ENCODE measurements at regions not wholly inside any gene's neighbourhood (a gene's known extent, or its start where the extent isn't known, plus 50 kb on each side); places are given as distances from the start of the nearest gene placed in this dataset.
"Not testable (repeated sequence)": the region's sequence is repeated elsewhere in the genome, so short reads cannot be mapped to it uniquely, and the experiment has no call there.

DNA sequence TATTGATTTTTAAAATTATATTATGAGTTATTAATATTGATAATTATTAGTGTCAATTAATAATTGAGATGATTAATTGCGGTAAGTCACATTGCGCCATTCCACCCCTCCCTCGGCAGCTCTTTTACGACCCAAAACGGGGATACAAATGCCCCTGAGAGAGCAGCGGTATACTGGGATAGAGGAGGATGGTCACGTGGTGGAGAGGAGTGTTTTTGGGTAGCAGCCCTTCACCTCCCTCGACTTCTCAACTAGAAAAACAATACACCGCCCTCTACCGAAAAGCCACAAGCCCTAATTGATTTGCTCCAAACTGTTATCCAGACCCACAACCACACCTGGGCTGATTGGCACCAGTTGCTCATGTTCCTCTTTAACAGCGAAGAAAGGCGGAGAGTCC lies 71.0 kb downstream of the DAPL1 start:
- H3K4me3 ChIP-seq; H3K27ac ChIP-seq; H3K27me3 ChIP-seq; DNase-seq; H3K9me3 ChIP-seq; intact Hi-C loops (cut with DNase I; ENCODE audit: low total_unique reads); H3K4me1 ChIP-seq; H3K36me3 ChIP-seq: not testable (repeated sequence)

DNA sequence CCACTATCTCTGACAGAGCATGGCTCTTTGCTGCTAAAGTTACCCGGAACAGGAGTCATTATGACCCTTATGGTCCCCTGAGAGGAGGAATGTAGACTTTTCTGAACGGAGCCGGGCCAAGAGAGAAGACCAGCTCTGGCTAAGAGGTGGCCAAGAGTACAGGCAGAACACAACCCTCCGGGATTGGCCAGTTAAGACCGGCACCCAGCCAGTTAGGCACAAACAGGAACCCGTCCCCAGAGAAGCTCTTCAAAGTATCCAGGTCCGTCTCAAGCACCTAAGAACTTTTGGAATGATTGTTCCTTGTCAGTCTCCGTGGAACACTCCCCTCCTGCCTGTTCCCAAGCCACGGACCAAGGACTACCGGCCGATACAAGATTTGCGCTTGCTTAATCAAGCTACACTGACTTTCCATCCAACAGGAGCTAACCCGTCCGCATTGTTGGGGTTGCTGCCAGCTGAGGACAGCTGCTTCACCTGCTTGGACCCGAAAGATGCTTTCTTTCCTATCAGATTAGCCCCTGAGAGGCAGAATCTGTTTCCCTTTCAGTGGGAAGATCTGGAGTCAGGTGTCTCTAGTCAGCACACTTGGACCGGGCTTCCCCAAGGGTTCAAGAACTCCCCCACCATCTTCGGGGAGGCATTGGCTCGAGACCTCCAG lies 72.5 kb downstream of the DAPL1 start:
- H3K27me3 ChIP-seq; DNase-seq; H3K9me3 ChIP-seq; H3K4me1 ChIP-seq; H3K4me3 ChIP-seq; intact Hi-C loops (cut with DNase I; ENCODE audit: low total_unique reads); H3K36me3 ChIP-seq; H3K27ac ChIP-seq: not testable (repeated sequence)

GRCh38 chr2:158868386-158868785 lies 73.3 kb downstream of the DAPL1 start:
- H3K27ac ChIP-seq; intact Hi-C loops (cut with DNase I; ENCODE audit: low total_unique reads); H3K4me3 ChIP-seq; H3K4me1 ChIP-seq; H3K36me3 ChIP-seq; DNase-seq; H3K27me3 ChIP-seq; H3K9me3 ChIP-seq: not testable (repeated sequence)

DNA sequence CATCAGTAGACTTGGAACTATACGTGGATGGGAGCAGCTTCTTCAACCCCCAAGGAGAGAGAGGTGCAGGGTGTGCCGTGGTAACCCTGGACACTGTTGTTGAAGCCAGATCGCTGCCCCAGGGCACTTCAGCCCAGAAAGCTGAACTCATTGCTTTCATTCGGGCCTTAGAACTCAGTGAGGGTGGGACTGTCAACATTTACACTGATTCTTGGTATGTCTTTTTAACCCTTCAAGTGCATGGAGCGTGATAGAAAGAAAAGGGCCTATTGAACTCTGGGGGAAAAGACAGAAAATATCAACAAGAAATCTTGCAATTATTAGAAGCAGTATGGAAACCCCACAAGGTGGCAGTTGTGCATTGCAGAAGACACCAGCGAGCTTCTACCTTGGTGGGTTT lies 74.0 kb downstream of the DAPL1 start:
- H3K4me3 ChIP-seq; H3K27ac ChIP-seq; H3K4me1 ChIP-seq; DNase-seq; H3K9me3 ChIP-seq; H3K36me3 ChIP-seq; H3K27me3 ChIP-seq; intact Hi-C loops (cut with DNase I; ENCODE audit: low total_unique reads): not testable (repeated sequence)

DNA sequence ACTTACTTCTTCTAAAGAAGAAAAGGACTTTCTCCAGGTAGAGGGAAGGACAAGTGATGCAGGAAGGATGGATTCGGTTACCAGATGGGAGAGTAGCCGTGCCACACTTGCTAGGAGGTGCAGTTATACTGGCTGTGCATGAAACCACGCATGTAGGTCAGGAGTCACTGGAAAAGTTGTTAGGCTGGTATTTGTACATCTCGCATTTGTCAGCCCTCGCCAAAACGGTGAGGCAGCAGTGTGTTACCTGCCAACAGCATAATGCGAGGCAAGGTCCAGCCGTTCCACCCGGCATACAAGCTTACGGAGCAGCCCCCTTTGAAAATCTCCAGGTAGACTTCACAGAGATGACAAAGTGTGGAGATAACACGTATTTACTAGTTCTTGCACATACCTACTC lies 74.5 kb downstream of the DAPL1 start:
- intact Hi-C loops (cut with DNase I; ENCODE audit: low total_unique reads); H3K27me3 ChIP-seq; H3K36me3 ChIP-seq; H3K4me1 ChIP-seq; H3K9me3 ChIP-seq; H3K4me3 ChIP-seq; DNase-seq; H3K27ac ChIP-seq: not testable (repeated sequence)

DNA sequence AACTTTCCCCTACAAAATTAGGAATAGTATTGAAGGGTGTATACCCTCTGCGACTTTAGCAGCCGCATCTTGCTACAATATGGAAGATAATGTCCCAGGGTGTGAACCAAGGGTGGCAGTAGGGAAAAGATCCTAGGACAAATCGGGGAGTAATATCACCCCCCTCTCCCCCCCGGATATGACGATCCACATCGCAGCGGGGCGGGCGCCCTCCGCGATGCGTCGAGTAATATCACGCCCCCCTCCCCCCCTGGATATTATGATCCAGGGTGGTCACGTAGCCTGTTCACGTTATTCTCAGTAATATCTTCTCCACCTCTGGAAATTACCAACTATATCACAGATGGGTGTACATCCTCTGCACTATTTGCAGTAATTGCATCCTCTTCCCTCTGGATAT lies 82.9 kb downstream of the DAPL1 start:
- Histone ChIP-seq H3K4me1 (no peaks in the 10 kb centered on the region), H3K4me3 (no peak overlapping the region), H3K27ac (no peak overlapping the region), H3K36me3 (no peaks in the 10 kb centered on the region), H3K9me3 (no peaks in the 10 kb centered on the region), H3K27me3 (no peaks in the 10 kb centered on the region)
- TF ChIP-seq POLR2A (IDR thresholded peaks at IDR 0.05): no peak
- TF ChIP-seq CTCF (IDR thresholded peaks at IDR 0.05): no peak
- no peak for DNase-seq
- intact Hi-C loops (cut with DNase I; ENCODE audit: low total_unique reads): no loop called here

DNA sequence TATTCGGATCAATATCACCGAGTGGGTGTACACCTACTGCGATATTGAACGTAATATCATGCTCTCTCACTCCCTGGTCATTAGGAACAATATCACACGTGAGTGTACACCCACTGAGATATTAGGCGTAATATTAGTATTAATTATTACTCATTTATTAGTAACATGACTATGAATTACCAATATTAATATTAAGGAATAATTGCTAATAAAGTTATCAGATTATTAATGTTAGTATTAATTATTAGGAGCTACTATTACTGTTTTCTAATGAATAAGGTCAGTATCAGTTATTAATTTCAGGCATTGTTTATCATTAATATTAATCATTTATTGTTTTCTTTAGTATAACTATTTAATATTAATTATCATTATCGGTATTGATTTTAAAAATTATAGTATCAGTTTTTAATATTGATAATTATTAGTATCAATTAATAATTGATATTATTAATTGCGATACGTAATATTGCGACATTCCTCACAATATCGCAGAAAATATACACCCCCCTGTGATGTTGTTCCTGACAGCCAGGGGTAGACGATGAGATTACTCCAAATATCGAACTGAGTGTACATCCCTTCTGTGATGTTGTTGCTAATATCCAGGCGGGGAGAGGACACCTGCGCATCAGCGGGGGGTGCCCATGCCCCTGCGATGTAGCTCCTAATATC lies 84.2 kb downstream of the DAPL1 start:
- DNase-seq: no peak
- H3K27me3 ChIP-seq: no peaks in the 10 kb centered on the region
- intact Hi-C loops (cut with DNase I; ENCODE audit: low total_unique reads): no loop called here

More for the DNA sequence above, 84.2 kb downstream of the DAPL1 start:
- no peaks in the 10 kb centered on the region for H3K9me3 ChIP-seq
- no peak for TF ChIP-seq CTCF (IDR thresholded peaks at IDR 0.05)
- TF ChIP-seq POLR2A (IDR thresholded peaks at IDR 0.05): no peak
- no peak overlapping the region for H3K27ac ChIP-seq
- H3K36me3 ChIP-seq: no peaks in the 10 kb centered on the region
- no peak overlapping the region for H3K4me3 ChIP-seq
- no peaks in the 10 kb centered on the region for H3K4me1 ChIP-seq

Measured in uterus (tissue), 3 donors.